ENCODE measurements at regions not wholly inside any gene's neighbourhood (a gene's known extent, or its start where the extent isn't known, plus 50 kb on each side); places are given as distances from the start of the nearest gene placed in this dataset.

- H4K20me1 ChIP-seq (ENCODE audit: insufficient read depth) = no peaks in the 10 kb centered on the region
- H3K27ac ChIP-seq (ENCODE audit: low read length) = no peak overlapping the region
- no peak overlapping the region for H3K4me3 ChIP-seq (ENCODE audit: low read length)
- H3K4me2 ChIP-seq (ENCODE audit: low read length) = no peak overlapping the region
- H3K9me3 ChIP-seq (ENCODE audit: low read length) = no peaks in the 10 kb centered on the region
- no peak overlapping the region for H3K9ac ChIP-seq (ENCODE audit: low read length)
- no peaks in the 10 kb centered on the region for H3F3A ChIP-seq (ENCODE audit: insufficient read depth, low read length, poor library complexity, severe bottlenecking)
- no peaks in the 10 kb centered on the region for H3K36me3 ChIP-seq (ENCODE audit: insufficient read depth, low read length)
- no peak overlapping the region for H2AFZ ChIP-seq (ENCODE audit: low read depth, low read length)
- H3K79me2 ChIP-seq (replicated peaks; ENCODE audit: insufficient read depth, low read length) = no peaks in the 10 kb centered on the region
- no peaks in the 10 kb centered on the region for H3K9me2 ChIP-seq (ENCODE audit: insufficient read depth, low read length)
- TF ChIP-seq SMC3 (conservative IDR thresholded peaks at IDR 0.05; ENCODE audit: poor library complexity) (no peak), RAD21 (conservative IDR thresholded peaks at IDR 0.05) (no peak), EP300 (conservative IDR thresholded peaks at IDR 0.05; ENCODE audit: poor library complexity, severe bottlenecking) (no peak), POLR2AphosphoS5 (IDR thresholded peaks at IDR 0.05) (no peak), EZH2 (IDR thresholded peaks at IDR 0.05; ENCODE audit: borderline replicate concordance, insufficient read depth, low read length, poor library complexity, severe bottlenecking) (no peak), REST (IDR thresholded peaks at IDR 0.05; ENCODE audit: borderline replicate concordance) (no peak), CTCF (IDR thresholded peaks at IDR 0.05; ENCODE audit: poor library complexity, severe bottlenecking) (no peak), TAF1 (IDR thresholded peaks at IDR 0.05; ENCODE audit: low read depth) (no peak), MXI1 (conservative IDR thresholded peaks at IDR 0.05; ENCODE audit: poor library complexity, severe bottlenecking) (no peak)
- H3K27me3 ChIP-seq (ENCODE audit: insufficient read depth, low read depth, low read length) = no peaks in the 10 kb centered on the region
Measured at GRCh38 chr16:85451641-85452363, 161.3 kb upstream of the GSE1 start.

- no peak overlapping the region for H2AFZ ChIP-seq (ENCODE audit: low read depth, low read length)
- no peaks in the 10 kb centered on the region for H4K20me1 ChIP-seq (ENCODE audit: insufficient read depth)
- H3K9ac ChIP-seq (ENCODE audit: low read length) = no peak overlapping the region
- H3K4me2 ChIP-seq (ENCODE audit: low read length) = no peak overlapping the region
- H3K27ac ChIP-seq (ENCODE audit: low read length) = no peak overlapping the region
- no peak overlapping the region for H3K4me3 ChIP-seq (ENCODE audit: low read length)
- no peak for TF ChIP-seq EP300 (conservative IDR thresholded peaks at IDR 0.05; ENCODE audit: poor library complexity, severe bottlenecking)
- H3F3A ChIP-seq (ENCODE audit: insufficient read depth, low read length, poor library complexity, severe bottlenecking) = no peaks in the 10 kb centered on the region
- no peaks in the 10 kb centered on the region for H3K27me3 ChIP-seq (ENCODE audit: insufficient read depth, low read depth, low read length)
- no peaks in the 10 kb centered on the region for H3K9me3 ChIP-seq (ENCODE audit: low read length)
- H3K9me2 ChIP-seq (ENCODE audit: insufficient read depth, low read length) = no peaks in the 10 kb centered on the region
- H3K36me3 ChIP-seq (ENCODE audit: insufficient read depth, low read length) = no peaks in the 10 kb centered on the region
- no peaks in the 10 kb centered on the region for H3K79me2 ChIP-seq (replicated peaks; ENCODE audit: insufficient read depth, low read length)
Measured at GRCh38 chr16:85452364-85453193, 160.5 kb upstream of the GSE1 start.
